H9 (cell line): ENCODE measurements at regions not wholly inside any gene's neighbourhood (a gene's known extent, or its start where the extent isn't known, plus 50 kb on each side); places are given as distances from the start of the nearest gene placed in this dataset.
A peak's percentile ranks its signal among the peaks of the same experiment; 100 is the strongest.

Source experiments
- DNase-seq: peaks from one replicate; pipeline ENCODE4 v3.0.0-alpha.2; 2017
- H2AFZ ChIP-seq: one replicate; pipeline ENCODE4 v1.6.1; 2013; ENCODE audit warnings: mild to moderate bottlenecking, low read length, control low read depth, moderate library complexity
- H2AK5ac ChIP-seq: 2 replicates; pipeline ENCODE4 v1.6.1; 2013; ENCODE audit warnings: low read length, control low read depth, mixed read lengths; ENCODE audit not compliant: insufficient read length
- H2BK120ac ChIP-seq: one replicate; pipeline ENCODE4 v1.6.1; 2013; ENCODE audit warnings: low read depth, mild to moderate bottlenecking, low read length, control low read depth, inconsistent platforms; ENCODE audit not compliant: poor library complexity, severe bottlenecking
- H2BK12ac ChIP-seq: 2 replicates; pipeline ENCODE4 v1.6.1; 2013; ENCODE audit warnings: low read length, control low read depth, mixed read lengths, low read depth; ENCODE audit not compliant: insufficient read length
- H2BK15ac ChIP-seq: 2 replicates; pipeline ENCODE4 v1.6.1; 2013; ENCODE audit warnings: low read depth, low read length, control low read depth
- H2BK20ac ChIP-seq: one replicate; pipeline ENCODE4 v1.6.1; 2013; ENCODE audit warnings: low read depth, mild to moderate bottlenecking, low read length, control low read depth, inconsistent platforms; ENCODE audit not compliant: poor library complexity, severe bottlenecking
- H2BK5ac ChIP-seq: 2 replicates; pipeline ENCODE4 v1.6.1; 2013; ENCODE audit warnings: low read length, control low read depth, mixed read lengths; ENCODE audit not compliant: insufficient read length
- H3K14ac ChIP-seq: 2 replicates; pipeline ENCODE4 v1.6.1; 2013; ENCODE audit warnings: low read length, control low read depth; ENCODE audit not compliant: insufficient read depth
- H3K18ac ChIP-seq: 2 replicates; pipeline ENCODE4 v1.6.1; 2013; ENCODE audit warnings: low read depth, mild to moderate bottlenecking, mixed read lengths, low read length, control low read depth; ENCODE audit not compliant: insufficient read length
- H3K23ac ChIP-seq: 2 replicates; pipeline ENCODE4 v1.6.1; 2013; ENCODE audit warnings: low read length, control low read depth, mixed read lengths, low read depth; ENCODE audit not compliant: insufficient read length
- H3K23me2 ChIP-seq: 2 replicates; pipeline ENCODE4 v1.6.1; 2013; ENCODE audit warnings: low read depth, mild to moderate bottlenecking, mixed read lengths, low read length, control low read depth; ENCODE audit not compliant: insufficient read length, poor library complexity, severe bottlenecking
- H3K27ac ChIP-seq: 2 replicates; pipeline ENCODE4 v1.5.1; 2013; ENCODE audit warnings: low read length, control low read depth, mixed read lengths, low read depth; ENCODE audit not compliant: insufficient read length
- H3K27me3 ChIP-seq: 2 replicates; pipeline ENCODE4 v1.6.1; 2013; ENCODE audit warnings: low read length, control low read depth, inconsistent platforms; ENCODE audit not compliant: insufficient read depth
- H3K4ac ChIP-seq: 2 replicates; pipeline ENCODE4 v1.6.1; 2013; ENCODE audit warnings: low read depth, mild to moderate bottlenecking, control low read depth, inconsistent platforms, low read length, moderate library complexity
- H3K4me1 ChIP-seq: 2 replicates; pipeline ENCODE4 v1.6.1; 2013; ENCODE audit warnings: low read length, control low read depth, inconsistent platforms; ENCODE audit not compliant: insufficient read depth
- H3K4me2 ChIP-seq: 2 replicates; pipeline ENCODE4 v1.6.1; 2013; ENCODE audit warnings: low read length, control low read depth, mixed read lengths; ENCODE audit not compliant: insufficient read length, insufficient read depth
- H3K56ac ChIP-seq: 2 replicates; pipeline ENCODE4 v1.6.1; 2013; ENCODE audit warnings: low read depth, mild to moderate bottlenecking, mixed read lengths, low read length, control low read depth; ENCODE audit not compliant: insufficient read length
- H3K79me1 ChIP-seq: 2 replicates; pipeline ENCODE4 v1.6.1; 2013; ENCODE audit warnings: low read depth, mild to moderate bottlenecking, moderate library complexity, low read length, control low read depth, inconsistent platforms; ENCODE audit not compliant: insufficient read depth, poor library complexity, severe bottlenecking
- H3K79me2 ChIP-seq: 2 replicates; pipeline ENCODE4 v1.6.1; 2013; ENCODE audit warnings: low read length, control low read depth, inconsistent platforms; ENCODE audit not compliant: insufficient read depth
- H3K9ac ChIP-seq: 2 replicates; pipeline ENCODE4 v1.6.1; 2013; ENCODE audit warnings: low read length, control low read depth, mixed read lengths; ENCODE audit not compliant: insufficient read length; ENCODE audit errors: extremely low read depth
- H3K9me3 ChIP-seq: one replicate; pipeline ENCODE4 v1.6.1; 2013; ENCODE audit warnings: low read depth, low read length, inconsistent platforms; ENCODE audit not compliant: control insufficient read depth
- H3T11ph ChIP-seq: one replicate; pipeline ENCODE4 v1.6.1; 2013; ENCODE audit warnings: mild to moderate bottlenecking, low read length, control low read depth, inconsistent platforms
- H4K20me1 ChIP-seq: one replicate; pipeline ENCODE4 v1.6.1; 2013; ENCODE audit not compliant: control insufficient read depth, insufficient read length, insufficient read depth
- H4K5ac ChIP-seq: 2 replicates; pipeline ENCODE4 v1.6.1; 2013; ENCODE audit warnings: low read depth, mild to moderate bottlenecking, mixed read lengths, low read length, control low read depth; ENCODE audit not compliant: insufficient read length
- H4K8ac ChIP-seq: replicated peaks from 2 replicates; pipeline ENCODE4 v1.6.1; 2013; ENCODE audit warnings: low read length, control low read depth, mixed read lengths, low read depth; ENCODE audit not compliant: insufficient read length
- H4K91ac ChIP-seq: 2 replicates; pipeline ENCODE4 v1.6.1; 2013; ENCODE audit warnings: low read depth, mild to moderate bottlenecking, moderate library complexity, mixed read lengths, low read length, control low read depth; ENCODE audit not compliant: insufficient read length
- H3K27ac Mint-ChIP-seq, 3 experiments: 2 replicates in 2 of 3; 3 replicates in 1 of 3; pipeline ENCODE4 v1.8.0; 2020 to 2021; ENCODE audit warnings: mixed read lengths in 3 of 3, mild to moderate bottlenecking in 1 of 3, moderate library complexity in 1 of 3
- H3K27me3 Mint-ChIP-seq: 2 replicates; pipeline ENCODE4 v1.8.0; 2021; ENCODE audit warnings: low read depth, mild to moderate bottlenecking, moderate library complexity, mixed read lengths
- H3K36me3 Mint-ChIP-seq, 3 experiments: 2 replicates in 2 of 3; 3 replicates in 1 of 3; pipeline ENCODE4 v1.8.0; 2020 to 2021; ENCODE audit warnings: low read depth in 3 of 3, mixed read lengths in 3 of 3; ENCODE audit not compliant: insufficient read depth in 1 of 3
- H3K4me1 Mint-ChIP-seq, 2 experiments: 2 replicates each; pipeline ENCODE4 v1.8.0; 2020; ENCODE audit warnings: mixed read lengths in 2 of 2
- H3K4me3 Mint-ChIP-seq, 2 experiments: 2 replicates in 1 of 2; 3 replicates in 1 of 2; pipeline ENCODE4 v1.8.0; 2020 to 2021; ENCODE audit warnings: mild to moderate bottlenecking in 2 of 2, mixed read lengths in 2 of 2, moderate library complexity in 1 of 2
- H3K9me3 Mint-ChIP-seq, 2 experiments: 2 replicates in 1 of 2; 3 replicates in 1 of 2; pipeline ENCODE4 v1.8.0; 2020; ENCODE audit warnings: mild to moderate bottlenecking in 2 of 2, mixed read lengths in 2 of 2, moderate library complexity in 1 of 2
- CTCF ChIP-seq: fragments of 200-600 bp; sonication (generic); conservative IDR thresholded peaks from 3 replicates; pipeline ENCODE4 v1.8.0; 2021; ENCODE audit warnings: antibody characterized with exemption, mild to moderate bottlenecking
- WGBS: extraction: QIAGEN DNeasy Blood & Tissue Kit; methylation state at CpG from one replicate; pipeline ENCODE4 v1.1.7; 2013; ENCODE audit warnings: missing lambda C conversion rate, low lambda C conversion rate, mixed read lengths; ENCODE audit not compliant: insufficient read length; ENCODE audit errors: extremely low coverage; 5-methylcytosine and 5-hydroxymethylcytosine counted together

- Histone ChIP-seq H3K9me3 (no peaks in the 10 kb centered on the region), H3K56ac (no peak overlapping the region), H4K5ac (no peak overlapping the region), H2BK20ac (no peak overlapping the region), H3K4me2 (no peak overlapping the region), H3K79me2 (no peaks in the 10 kb centered on the region), H3K27me3 (no peaks in the 10 kb centered on the region), H2AK5ac (no peak overlapping the region), H3T11ph (no peak overlapping the region), H2BK120ac (no peak overlapping the region), H4K20me1 (no peaks in the 10 kb centered on the region), H3K23me2 (no peaks in the 10 kb centered on the region), H3K27ac (peak overlapping the region; percentile 64), H4K8ac (no peak overlapping the region), H2BK15ac (no peak overlapping the region), H4K91ac (no peak overlapping the region), H3K9ac (no peak overlapping the region), H3K18ac (no peak overlapping the region), H3K14ac (no peak overlapping the region), H2AFZ (no peak overlapping the region), H3K79me1 (no peaks in the 10 kb centered on the region), H3K4ac (no peak overlapping the region), H2BK12ac (no peak overlapping the region), H3K4me1 (peaks cover 2% of the 10 kb centered on the region; the same call in 1 of the 2 replicates), H2BK5ac (no peak overlapping the region), H3K23ac (no peak overlapping the region)
- Mint-ChIP-seq H3K4me1 (peaks cover 27 to 31% of the 10 kb centered on the region in 2 experiments), H3K27me3 (no peaks in the 10 kb centered on the region), H3K4me3 (no peak overlapping the region; a peak in 2 of 5 replicates), H3K9me3 (no peaks in the 10 kb centered on the region), H3K27ac (peak overlapping the region; percentile 87 to 98 (median 93); a peak in 6 of 7 replicates), H3K36me3 (no peaks in the 10 kb centered on the region)
- no peak for TF ChIP-seq CTCF
- no peak for DNase-seq
- no CpG with 5 or more reads among the region's 4 CpGs for WGBS
These were observed 1408.4 kb upstream of the WWC1 start for GRCh38 chr5:166883016-166883415.
